ENCODE measurements at regions not wholly inside any gene's neighbourhood (a gene's known extent, or its start where the extent isn't known, plus 50 kb on each side); places are given as distances from the start of the nearest gene placed in this dataset.

GRCh38 chr2:226190479-226191252 is 609.0 kb downstream of the IRS1 start:
- no peak for TF ChIP-seq CTCF (IDR thresholded peaks at IDR 0.05; ENCODE audit: low read length, missing control alignments)
- no peak overlapping the region for H3K4me3 ChIP-seq (replicated peaks; ENCODE audit: low read depth, low read length)
- no peak for DNase-seq (ENCODE audit: low read depth)

GRCh38 chr2:226189061-226189460 is 610.6 kb downstream of the IRS1 start:
- DNase-seq (ENCODE audit: low read depth) = no peak
- no peak overlapping the region for H3K4me3 ChIP-seq (replicated peaks; ENCODE audit: low read depth, low read length)
- no peak for TF ChIP-seq CTCF (IDR thresholded peaks at IDR 0.05; ENCODE audit: low read length, missing control alignments)

- no peak overlapping the region for H3K4me3 ChIP-seq (replicated peaks; ENCODE audit: low read depth, low read length)
- no peak for TF ChIP-seq CTCF (IDR thresholded peaks at IDR 0.05; ENCODE audit: low read length, missing control alignments)
- peak; percentile 69 for DNase-seq (ENCODE audit: low read depth)
These were observed 612.0 kb downstream of the IRS1 start for GRCh38 chr2:226187616-226188015.

- peak; percentile 21 for DNase-seq (ENCODE audit: low read depth)
- H3K4me3 ChIP-seq (replicated peaks; ENCODE audit: low read depth, low read length) = no peak overlapping the region
These were observed 612.5 kb downstream of the IRS1 start for GRCh38 chr2:226187156-226187555.

GRCh38 chr2:226185616-226186211 is 613.9 kb downstream of the IRS1 start:
- no peak for TF ChIP-seq CTCF (IDR thresholded peaks at IDR 0.05; ENCODE audit: low read length, missing control alignments)
- H3K4me3 ChIP-seq (replicated peaks; ENCODE audit: low read depth, low read length) = peak overlapping the region; percentile 13
- DNase-seq (ENCODE audit: low read depth) = peak; percentile 97

More at GRCh38 chr2:226187156-226187555, 612.5 kb downstream of the IRS1 start:
- no peak for TF ChIP-seq CTCF (IDR thresholded peaks at IDR 0.05; ENCODE audit: low read length, missing control alignments)

GRCh38 chr2:226184940-226185615 is 614.5 kb downstream of the IRS1 start:
- peak; percentile 65 for DNase-seq (ENCODE audit: low read depth)
- TF ChIP-seq CTCF (IDR thresholded peaks at IDR 0.05; ENCODE audit: low read length, missing control alignments) = no peak
- peak overlapping the region; percentile 13 for H3K4me3 ChIP-seq (replicated peaks; ENCODE audit: low read depth, low read length)

Data from fibroblast of pulmonary artery (primary cell).